GM10847 (cell line): ENCODE measurements at regions not wholly inside any gene's neighbourhood (a gene's known extent, or its start where the extent isn't known, plus 50 kb on each side); places are given as distances from the start of the nearest gene placed in this dataset.

Experiments
- POLR2A ChIP-seq: IDR thresholded peaks from 2 replicates; pipeline ENCODE4 v1.6.1; 2011; ENCODE audit not compliant: insufficient read length; ENCODE audit errors: extremely low read depth

GRCh38 chr5:143514616-143515335, 111.3 kb upstream of the NR3C1 start:
- TF ChIP-seq POLR2A = no peak

DNA sequence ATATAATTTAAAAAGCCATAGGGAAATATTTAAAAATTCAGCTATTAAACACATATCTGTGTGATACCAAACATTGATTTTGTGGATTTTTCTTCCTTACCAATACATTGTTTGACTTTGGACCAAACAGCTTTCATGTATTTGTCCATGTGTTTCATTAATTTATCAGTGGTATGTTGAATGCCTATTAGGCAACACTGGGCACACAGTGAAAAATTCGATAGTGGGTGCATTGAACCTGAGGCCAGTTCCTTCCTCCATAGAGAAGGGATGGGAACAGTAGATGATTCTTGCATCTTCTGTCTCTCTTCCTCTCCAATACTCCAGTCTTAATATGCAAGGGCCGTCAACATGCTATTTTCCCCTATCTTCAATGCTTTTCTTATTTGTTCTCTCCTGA, 110.2 kb upstream of the NR3C1 start:
- no peak for TF ChIP-seq POLR2A

- no peak for TF ChIP-seq POLR2A
Measured at GRCh38 chr5:143511736-143512135, 108.2 kb upstream of the NR3C1 start.

DNA sequence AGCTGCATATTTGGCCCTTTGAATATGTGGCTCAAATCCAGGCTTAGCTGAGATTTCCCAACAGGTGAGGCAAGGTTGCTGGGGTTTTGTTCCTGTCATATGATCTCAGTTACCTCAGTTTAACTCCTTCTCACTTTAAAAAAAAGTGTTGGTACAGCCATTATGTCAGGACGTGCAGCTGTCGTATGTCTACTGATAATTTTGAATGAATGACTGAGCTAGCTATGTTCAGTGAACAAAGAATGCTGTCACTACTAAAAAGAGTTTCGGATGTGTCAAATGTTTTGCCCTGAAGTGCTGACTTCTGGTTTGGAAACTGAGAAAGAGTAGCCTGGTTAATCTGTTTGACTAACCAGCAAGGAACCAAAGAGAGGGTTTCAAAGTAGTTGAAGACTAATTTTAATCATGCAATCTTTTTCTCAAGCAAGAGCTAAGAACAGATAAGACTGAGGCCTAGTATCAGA, 106.3 kb upstream of the NR3C1 start:
- no peak for TF ChIP-seq POLR2A

DNA sequence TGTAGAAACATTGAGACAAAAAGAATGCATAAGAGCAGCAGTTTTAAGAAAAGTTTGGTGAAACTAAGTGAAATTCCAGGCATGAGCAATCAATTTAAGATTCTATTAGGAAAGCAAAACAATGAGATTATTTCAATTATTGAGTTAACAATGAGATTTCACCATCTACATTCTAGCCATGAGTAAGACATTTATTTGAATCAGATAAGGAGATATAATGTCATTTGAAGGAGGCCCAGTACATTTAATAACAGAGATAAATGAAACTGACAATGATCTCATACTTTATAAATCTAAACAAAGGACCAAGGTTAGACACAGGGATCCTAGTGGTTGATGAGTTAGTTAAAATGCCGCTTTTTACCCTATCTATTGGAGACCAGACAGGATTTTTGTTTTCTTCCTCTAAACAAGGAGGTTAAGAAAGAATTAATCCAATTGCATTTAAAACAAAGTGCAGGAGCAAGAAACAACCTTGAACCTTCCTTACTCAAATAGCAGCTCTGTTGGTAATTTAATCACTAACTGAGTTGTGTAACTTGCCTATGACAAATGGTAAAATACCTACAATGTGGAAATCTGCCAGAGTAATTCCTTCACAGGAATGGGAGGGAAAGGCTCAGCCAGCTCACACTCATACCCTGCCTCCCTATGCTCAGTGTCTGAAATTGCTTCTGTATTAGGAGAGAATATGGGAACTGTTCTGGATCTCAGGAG, 103.5 kb upstream of the NR3C1 start:
- TF ChIP-seq POLR2A = no peak

DNA sequence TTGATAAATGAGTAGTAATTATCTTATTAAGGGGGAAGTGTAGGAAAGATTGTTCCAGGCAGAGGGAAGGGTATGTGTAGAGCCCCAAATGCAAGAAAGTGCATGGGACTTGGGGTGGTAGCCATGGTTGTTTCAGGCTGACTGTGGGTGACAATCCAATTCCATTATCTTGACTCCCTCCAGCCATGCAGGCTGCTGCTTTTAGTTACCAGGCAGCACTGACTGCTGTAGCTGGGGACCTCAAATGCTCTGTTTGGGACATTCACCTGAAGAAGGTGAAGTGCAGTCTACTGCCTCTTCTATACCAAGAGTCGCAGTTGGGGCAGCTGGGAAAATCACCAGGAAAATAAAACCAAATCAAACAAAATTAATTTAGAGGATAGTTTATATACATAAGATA, 102.4 kb upstream of the NR3C1 start:
- TF ChIP-seq POLR2A = no peak

GRCh38 chr5:143505354-143505753, 101.9 kb upstream of the NR3C1 start:
- no peak for TF ChIP-seq POLR2A

- TF ChIP-seq POLR2A = no peak
Measured at GRCh38 chr5:143501310-143502044, 98.0 kb upstream of the NR3C1 start.

- TF ChIP-seq POLR2A = no peak
Measured at GRCh38 chr5:143499480-143500114, 96.1 kb upstream of the NR3C1 start.

- TF ChIP-seq POLR2A = no peak
Measured at GRCh38 chr5:143498821-143499220, 95.3 kb upstream of the NR3C1 start.

- TF ChIP-seq POLR2A = no peak
Measured at GRCh38 chr5:143497749-143498148, 94.3 kb upstream of the NR3C1 start.

DNA sequence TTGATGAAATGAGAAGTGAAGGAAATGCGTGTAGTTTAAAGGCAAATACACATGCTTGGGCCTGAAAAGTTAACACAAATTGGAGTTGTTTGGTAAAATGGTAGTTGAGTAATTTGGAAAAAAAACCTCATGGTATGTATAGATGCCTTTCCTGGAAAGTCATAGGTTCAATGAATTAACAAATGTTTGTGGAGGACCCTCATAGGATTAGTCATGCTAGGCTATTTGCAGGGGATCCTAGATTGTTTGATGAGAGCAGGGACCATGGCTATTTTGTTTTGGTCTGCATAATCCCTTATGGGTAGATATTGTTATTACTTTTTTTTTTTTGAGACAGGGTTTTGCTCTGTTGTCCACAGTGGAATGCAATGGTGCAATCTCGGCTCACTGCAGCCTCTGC, 93.5 kb upstream of the NR3C1 start:
- TF ChIP-seq POLR2A = no peak

- no peak for TF ChIP-seq POLR2A
Measured at GRCh38 chr5:143495821-143496275, 92.4 kb upstream of the NR3C1 start.

DNA sequence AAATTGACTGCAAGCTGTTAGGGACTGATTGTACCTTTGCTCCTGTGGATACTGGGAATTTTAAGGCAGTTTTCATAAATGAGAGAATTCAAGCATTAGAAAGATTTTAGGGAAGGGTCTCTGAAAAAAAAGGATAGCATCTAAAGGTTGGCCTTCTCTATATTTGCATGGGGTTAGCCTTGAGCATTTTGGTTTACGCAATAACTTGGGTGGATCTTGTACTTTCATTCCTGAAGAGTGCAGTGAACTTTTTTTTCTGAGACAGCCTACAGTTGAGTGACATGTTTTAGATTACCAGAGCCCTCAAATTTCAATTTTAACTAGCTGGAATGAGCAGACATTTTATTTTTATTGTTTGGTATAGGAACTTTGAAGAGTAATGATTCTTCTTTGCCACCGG, 91.6 kb upstream of the NR3C1 start:
- TF ChIP-seq POLR2A = no peak

GRCh38 chr5:143494595-143494994, 91.1 kb upstream of the NR3C1 start:
- no peak for TF ChIP-seq POLR2A
